Right lobe of liver (tissue), 4 donors: ENCODE measurements at regions not wholly inside any gene's neighbourhood (a gene's known extent, or its start where the extent isn't known, plus 50 kb on each side); places are given as distances from the start of the nearest gene placed in this dataset.
"Not testable (repeated sequence)": the region's sequence is repeated elsewhere in the genome, so short reads cannot be mapped to it uniquely, and the experiment has no call there.

Source experiments
- POLR2A ChIP-seq: fragments of 450-650 bp; IDR thresholded peaks from one replicate; pipeline ENCODE4 v1.6.1; 2017; ENCODE audit warnings: antibody characterized with exemption, mild to moderate bottlenecking
- TF ChIP-seq, protein P1 (sequence below), 4 donors: fragments of 200-600 bp in 3 of 4; fragments of 450-650 bp in 1 of 4; IDR thresholded peaks; one replicate each; pipeline versions ENCODE4 v1.5.1 to v1.8.0; 2016 to 2022; ENCODE audit warnings: antibody characterized with exemption in 4 of 4, mild to moderate bottlenecking in 2 of 4
- donor health status: DM: no; HTN: no; CAD: no.
- donor health status: DM: no; HTN: no; CAD: no.
- donor health status: DM: no; HTN: yes; CAD: no.

DNA sequence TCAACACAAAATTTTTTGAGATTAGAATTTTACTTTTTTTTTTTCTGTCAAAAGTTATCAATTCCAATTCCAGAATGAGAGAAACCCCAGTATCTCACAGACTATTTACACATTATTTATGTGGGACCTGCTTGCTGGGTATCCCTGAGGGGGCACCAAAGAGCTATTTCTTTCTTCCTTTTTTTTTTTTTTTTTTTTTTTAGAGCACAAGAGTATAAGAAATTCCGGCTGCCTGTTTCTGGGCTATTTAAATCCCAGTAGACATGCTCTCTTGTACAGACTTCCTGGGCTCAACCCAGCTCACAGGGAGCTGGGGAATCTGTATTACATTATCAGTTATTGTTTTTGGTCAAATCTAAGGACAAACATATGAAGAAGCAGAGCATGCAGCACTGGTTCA, 156.9 kb upstream of the NBPF9 start:
- TF ChIP-seq, protein P1, sequence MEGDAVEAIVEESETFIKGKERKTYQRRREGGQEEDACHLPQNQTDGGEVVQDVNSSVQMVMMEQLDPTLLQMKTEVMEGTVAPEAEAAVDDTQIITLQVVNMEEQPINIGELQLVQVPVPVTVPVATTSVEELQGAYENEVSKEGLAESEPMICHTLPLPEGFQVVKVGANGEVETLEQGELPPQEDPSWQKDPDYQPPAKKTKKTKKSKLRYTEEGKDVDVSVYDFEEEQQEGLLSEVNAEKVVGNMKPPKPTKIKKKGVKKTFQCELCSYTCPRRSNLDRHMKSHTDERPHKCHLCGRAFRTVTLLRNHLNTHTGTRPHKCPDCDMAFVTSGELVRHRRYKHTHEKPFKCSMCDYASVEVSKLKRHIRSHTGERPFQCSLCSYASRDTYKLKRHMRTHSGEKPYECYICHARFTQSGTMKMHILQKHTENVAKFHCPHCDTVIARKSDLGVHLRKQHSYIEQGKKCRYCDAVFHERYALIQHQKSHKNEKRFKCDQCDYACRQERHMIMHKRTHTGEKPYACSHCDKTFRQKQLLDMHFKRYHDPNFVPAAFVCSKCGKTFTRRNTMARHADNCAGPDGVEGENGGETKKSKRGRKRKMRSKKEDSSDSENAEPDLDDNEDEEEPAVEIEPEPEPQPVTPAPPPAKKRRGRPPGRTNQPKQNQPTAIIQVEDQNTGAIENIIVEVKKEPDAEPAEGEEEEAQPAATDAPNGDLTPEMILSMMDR (IDR thresholded peaks at IDR 0.05), result not testable (repeated sequence)
- TF ChIP-seq POLR2A, result not testable (repeated sequence)
